ENCODE measurements at regions not wholly inside any gene's neighbourhood (a gene's known extent, or its start where the extent isn't known, plus 50 kb on each side); places are given as distances from the start of the nearest gene placed in this dataset.

DNA sequence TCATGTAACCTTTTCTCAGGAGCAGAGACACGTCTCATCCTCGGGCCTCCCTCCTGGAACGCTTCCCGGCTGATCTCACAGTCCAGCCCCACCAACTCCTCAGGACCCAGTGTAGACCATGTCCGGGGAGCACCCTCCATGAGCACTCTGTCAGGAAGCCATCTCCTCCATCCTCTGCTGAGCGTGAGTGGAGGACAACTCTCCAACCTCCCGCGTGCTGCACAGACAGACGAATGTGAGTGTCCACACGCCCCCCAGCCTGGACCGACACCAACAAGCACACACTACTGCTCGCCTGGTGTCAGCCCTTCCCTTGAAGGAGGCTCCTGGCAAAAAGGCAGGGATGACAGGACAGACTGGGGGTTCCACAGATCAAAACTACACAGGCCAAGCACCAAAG, 86.6 kb downstream of the SHANK2 start:
- H3K36me3 ChIP-seq (ENCODE audit: low read depth, low read length): no peaks in the 10 kb centered on the region; the same call in 1 of the 2 replicates
- H4K20me1 ChIP-seq (ENCODE audit: low read length): no peaks in the 10 kb centered on the region
- ChIA-PET POLR2A (ENCODE audit: unreplicated experiment) (no interaction called here), CTCF (no interaction called here)
- H3K27ac ChIP-seq (ENCODE audit: low read length): no peak overlapping the region
- no peaks in the 10 kb centered on the region for H3F3A ChIP-seq (ENCODE audit: low read length, unreplicated experiment)
- DNase-seq: no peak
- no peak overlapping the region for H3K9ac ChIP-seq (ENCODE audit: low read length)
- no peak overlapping the region for H3K4me2 ChIP-seq (ENCODE audit: low read length)
- H3K79me2 ChIP-seq (ENCODE audit: low read length): no peaks in the 10 kb centered on the region
- no peaks in the 10 kb centered on the region for H3K4me1 ChIP-seq (ENCODE audit: insufficient read depth, low read length)
- no peaks in the 10 kb centered on the region for H3K9me2 ChIP-seq (replicated peaks; ENCODE audit: low read length)
- no peaks in the 10 kb centered on the region for H3K9me3 ChIP-seq (ENCODE audit: low read length)
- H3K27me3 ChIP-seq (ENCODE audit: low read length): no peaks in the 10 kb centered on the region
- TF ChIP-seq EZH2 (IDR thresholded peaks at IDR 0.05; ENCODE audit: low read length, unreplicated experiment) (no peak), EZH2phosphoT487 (IDR thresholded peaks at IDR 0.05; ENCODE audit: borderline replicate concordance, low read length) (no peak), CTCF (conservative IDR thresholded peaks at IDR 0.05; ENCODE audit: low read depth, low read length) (no peak)
- intact Hi-C loops (cut with micrococcal nuclease): no loop called here
- no peak for ATAC-seq
- BruUV-seq (replicated peaks): no TSS peak
- H2AFZ ChIP-seq (ENCODE audit: low read length): no peak overlapping the region
- no peak overlapping the region for H3K4me3 ChIP-seq (ENCODE audit: low read length)

GRCh38 chr11:71164621-71165020, 87.8 kb downstream of the SHANK2 start:
- Histone ChIP-seq H3K4me2 (ENCODE audit: low read length) (no peak overlapping the region), H3K9me3 (ENCODE audit: low read length) (no peaks in the 10 kb centered on the region), H3K4me3 (ENCODE audit: low read length) (no peak overlapping the region), H3K9me2 (replicated peaks; ENCODE audit: low read length) (no peaks in the 10 kb centered on the region), H3K27me3 (ENCODE audit: low read length) (no peaks in the 10 kb centered on the region), H3F3A (ENCODE audit: low read length, unreplicated experiment) (no peaks in the 10 kb centered on the region), H4K20me1 (ENCODE audit: low read length) (no peaks in the 10 kb centered on the region), H3K27ac (ENCODE audit: low read length) (no peak overlapping the region), H3K79me2 (ENCODE audit: low read length) (no peaks in the 10 kb centered on the region), H3K9ac (ENCODE audit: low read length) (no peak overlapping the region), H3K4me1 (ENCODE audit: insufficient read depth, low read length) (no peaks in the 10 kb centered on the region), H2AFZ (ENCODE audit: low read length) (no peak overlapping the region), H3K36me3 (ENCODE audit: low read depth, low read length) (no peaks in the 10 kb centered on the region)
- no TSS peak for BruUV-seq (replicated peaks)
- intact Hi-C loops (cut with micrococcal nuclease): no loop called here
- ChIA-PET POLR2A (ENCODE audit: unreplicated experiment) (no interaction called here), CTCF (no interaction called here)
- DNase-seq (no peak), ATAC-seq (no peak)
- TF ChIP-seq CTCF (conservative IDR thresholded peaks at IDR 0.05; ENCODE audit: low read depth, low read length): no peak
- TF ChIP-seq EZH2 (IDR thresholded peaks at IDR 0.05; ENCODE audit: low read length, unreplicated experiment): no peak
- TF ChIP-seq EZH2phosphoT487 (IDR thresholded peaks at IDR 0.05; ENCODE audit: borderline replicate concordance, low read length): no peak

DNA sequence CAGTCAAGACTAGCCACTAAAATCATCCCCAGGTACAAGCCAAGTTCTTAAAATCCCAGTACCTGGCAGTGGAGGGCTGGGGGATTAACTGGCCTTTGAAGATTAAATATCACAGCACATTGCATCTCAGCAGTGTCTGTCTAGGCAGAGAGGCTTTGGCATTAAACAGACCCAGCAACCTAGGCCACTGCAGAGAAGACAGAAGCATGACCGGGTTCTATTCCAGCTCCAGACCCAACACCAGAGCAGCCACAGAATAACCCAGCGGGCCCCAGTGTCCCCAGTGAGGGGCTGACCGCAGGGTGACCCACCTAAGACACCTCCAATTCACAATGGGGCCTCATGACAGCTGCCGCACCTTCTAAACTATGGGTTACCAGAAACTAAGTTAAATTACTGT, 88.2 kb downstream of the SHANK2 start:
- Histone ChIP-seq H2AFZ (ENCODE audit: low read length) (no peak overlapping the region), H3K9me3 (ENCODE audit: low read length) (no peaks in the 10 kb centered on the region), H3K9me2 (replicated peaks; ENCODE audit: low read length) (no peaks in the 10 kb centered on the region), H4K20me1 (ENCODE audit: low read length) (no peaks in the 10 kb centered on the region), H3K4me3 (ENCODE audit: low read length) (no peak overlapping the region), H3K4me1 (ENCODE audit: insufficient read depth, low read length) (no peaks in the 10 kb centered on the region), H3K27me3 (ENCODE audit: low read length) (no peaks in the 10 kb centered on the region), H3F3A (ENCODE audit: low read length, unreplicated experiment) (no peaks in the 10 kb centered on the region), H3K79me2 (ENCODE audit: low read length) (no peaks in the 10 kb centered on the region), H3K36me3 (ENCODE audit: low read depth, low read length) (no peaks in the 10 kb centered on the region), H3K4me2 (ENCODE audit: low read length) (no peak overlapping the region), H3K9ac (ENCODE audit: low read length) (no peak overlapping the region), H3K27ac (ENCODE audit: low read length) (no peak overlapping the region)
- CTCF ChIA-PET: no interaction called here
- intact Hi-C loops (cut with micrococcal nuclease): no loop called here
- TF ChIP-seq EZH2phosphoT487 (IDR thresholded peaks at IDR 0.05; ENCODE audit: borderline replicate concordance, low read length) (no peak), EZH2 (IDR thresholded peaks at IDR 0.05; ENCODE audit: low read length, unreplicated experiment) (no peak), CTCF (conservative IDR thresholded peaks at IDR 0.05; ENCODE audit: low read depth, low read length) (no peak)
- DNase-seq (no peak), ATAC-seq (no peak)
- POLR2A ChIA-PET (ENCODE audit: unreplicated experiment): no interaction called here
- no TSS peak for BruUV-seq (replicated peaks)
